Putamen (tissue), 1 donor: ENCODE measurements at regions not wholly inside any gene's neighbourhood (a gene's known extent, or its start where the extent isn't known, plus 50 kb on each side); places are given as distances from the start of the nearest gene placed in this dataset.

Source experiments
- DNase-seq: peaks from one replicate; pipeline ENCODE4 v3.0.0-alpha.2; 2016; ENCODE audit warnings: low spot score

DNA sequence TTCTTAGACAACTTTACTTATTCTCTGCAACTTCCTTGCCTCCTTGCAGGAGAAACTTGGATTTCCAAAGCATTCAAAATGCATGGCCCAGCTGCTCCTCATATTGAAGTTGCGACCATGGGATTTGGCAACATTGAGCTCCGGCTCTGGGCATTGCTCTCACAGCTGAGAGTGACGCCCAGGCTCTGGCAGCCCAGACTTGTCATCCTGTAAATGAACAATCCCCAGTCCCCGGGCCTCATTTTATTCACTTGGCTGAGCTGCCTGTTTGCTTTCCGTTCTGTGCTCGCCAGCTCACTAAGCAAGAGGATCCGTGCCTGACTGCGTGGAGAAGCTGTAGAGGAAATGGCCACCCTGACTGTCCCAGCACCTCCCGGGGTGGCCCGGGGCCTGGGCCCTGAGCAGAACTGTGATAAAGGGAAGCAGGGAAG is 119.5 kb upstream of the CD93 start:
- DNase-seq = peak; percentile 77

DNA sequence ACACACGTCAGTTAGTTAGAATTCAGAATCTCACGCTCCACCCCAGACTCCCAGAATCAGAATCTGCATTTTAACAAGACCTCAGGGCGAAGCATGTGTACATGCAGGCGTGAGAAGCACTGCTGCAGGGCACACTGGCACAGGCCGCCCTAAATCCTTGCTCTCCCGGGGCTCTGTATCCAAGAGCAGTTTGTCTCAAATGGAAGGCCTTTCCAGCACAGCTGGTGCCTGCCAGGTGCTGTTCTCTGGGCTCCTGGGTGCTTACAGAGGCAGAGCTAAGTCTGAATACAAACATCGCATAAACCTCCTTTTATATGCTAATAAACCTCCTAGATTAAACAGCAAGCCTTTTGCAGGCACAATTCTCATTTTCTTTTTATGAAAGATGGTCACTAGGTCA is 119.1 kb upstream of the CD93 start:
- DNase-seq = peak; percentile 24

DNA sequence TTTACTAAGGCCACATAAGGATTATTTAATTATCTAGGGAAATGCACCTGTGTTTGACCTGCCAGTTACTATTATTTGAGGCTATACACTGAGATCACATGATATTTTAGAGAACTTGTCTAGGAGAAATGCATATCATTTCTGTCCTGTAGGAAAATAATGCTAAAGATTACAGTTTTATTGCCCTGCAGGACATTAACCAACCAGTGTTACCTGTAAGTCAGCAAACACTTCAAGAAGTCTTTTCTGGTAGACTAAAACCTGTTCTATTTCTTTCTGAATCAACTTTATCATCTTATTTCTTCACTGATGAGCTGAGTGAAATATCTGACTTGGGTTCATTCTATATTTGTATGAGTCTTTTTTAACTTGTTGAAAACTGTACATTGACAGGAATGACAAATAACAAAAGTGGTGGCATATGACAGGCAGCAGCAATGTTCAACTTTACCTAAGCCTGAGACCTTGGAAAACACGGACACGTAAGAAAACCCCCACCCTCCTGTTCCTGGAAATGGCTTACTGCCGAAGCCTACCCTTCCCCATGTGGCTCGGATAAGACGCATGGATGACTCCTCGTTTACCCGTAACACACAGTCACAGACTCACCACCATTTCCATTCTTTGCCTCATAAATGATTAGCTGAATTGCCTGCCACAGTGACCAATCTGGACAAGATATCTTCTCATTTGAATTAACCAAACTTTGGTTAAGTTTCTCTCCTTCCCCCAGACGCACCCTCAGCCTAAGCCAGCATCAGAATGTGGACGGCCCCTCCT is 118.0 kb upstream of the CD93 start:
- no peak for DNase-seq

- no peak for DNase-seq
Measured at GRCh38 chr20:23203310-23203709, 117.2 kb upstream of the CD93 start.

- no peak for DNase-seq
Measured at GRCh38 chr20:23201658-23202057, 115.5 kb upstream of the CD93 start.

DNA sequence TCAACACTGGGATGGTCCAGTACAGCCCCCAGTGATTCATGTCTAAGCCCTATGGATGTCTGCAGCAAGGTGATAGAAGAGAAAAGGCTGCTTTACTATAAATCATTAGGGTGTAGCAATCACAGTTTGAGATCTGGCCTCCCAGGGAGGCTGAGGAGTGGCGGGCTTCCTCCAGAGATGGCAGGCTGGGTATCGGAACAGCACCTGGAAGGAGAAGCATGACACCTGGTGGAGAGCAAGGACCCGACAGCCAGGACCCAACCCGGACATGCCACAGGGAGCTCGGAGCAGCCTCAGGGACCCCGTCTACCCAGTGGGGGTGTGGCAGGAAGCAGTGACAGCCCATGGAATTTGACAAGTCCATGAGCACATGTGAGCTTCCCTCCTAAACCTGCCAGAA is 114.8 kb upstream of the CD93 start:
- DNase-seq = no peak

GRCh38 chr20:23200413-23200812 is 114.3 kb upstream of the CD93 start:
- DNase-seq = no peak

DNA sequence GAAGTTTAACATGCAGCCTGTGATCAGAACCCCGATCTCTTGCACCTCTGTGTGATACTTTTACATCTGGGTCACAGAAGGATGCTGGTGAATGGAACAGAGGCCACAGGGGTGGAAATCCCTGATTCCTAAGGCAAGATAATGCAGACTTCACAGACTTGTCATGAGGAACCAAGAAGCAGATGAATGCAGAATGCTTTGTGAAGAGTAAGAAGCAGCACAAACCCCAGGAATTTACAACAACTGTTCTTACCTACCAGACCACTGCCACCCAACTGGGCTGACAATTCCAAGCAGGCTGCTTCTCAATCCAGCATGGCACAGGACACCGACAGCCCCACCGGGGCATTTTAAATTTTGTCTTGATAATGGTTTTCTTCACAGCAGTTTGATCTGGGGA is 113.2 kb upstream of the CD93 start:
- no peak for DNase-seq

DNA sequence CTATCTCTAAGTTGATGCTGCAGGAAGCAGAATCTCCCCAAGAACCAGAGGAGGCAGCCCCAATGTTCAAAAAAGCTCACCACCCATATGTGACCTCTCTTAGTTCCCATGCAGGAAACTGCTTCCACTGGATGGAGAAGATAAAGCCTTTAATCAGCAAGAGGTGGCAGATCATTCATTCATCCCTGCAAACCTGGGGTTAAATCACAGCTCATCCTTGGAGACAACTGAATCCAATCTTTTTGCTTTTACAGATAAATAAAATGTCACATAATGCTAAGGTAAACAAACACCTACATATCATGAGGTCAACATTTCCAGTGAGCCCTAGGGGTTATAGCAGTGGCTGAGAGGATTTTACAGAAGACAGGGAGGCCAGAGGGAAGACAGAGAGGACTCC is 112.7 kb upstream of the CD93 start:
- DNase-seq = no peak

DNA sequence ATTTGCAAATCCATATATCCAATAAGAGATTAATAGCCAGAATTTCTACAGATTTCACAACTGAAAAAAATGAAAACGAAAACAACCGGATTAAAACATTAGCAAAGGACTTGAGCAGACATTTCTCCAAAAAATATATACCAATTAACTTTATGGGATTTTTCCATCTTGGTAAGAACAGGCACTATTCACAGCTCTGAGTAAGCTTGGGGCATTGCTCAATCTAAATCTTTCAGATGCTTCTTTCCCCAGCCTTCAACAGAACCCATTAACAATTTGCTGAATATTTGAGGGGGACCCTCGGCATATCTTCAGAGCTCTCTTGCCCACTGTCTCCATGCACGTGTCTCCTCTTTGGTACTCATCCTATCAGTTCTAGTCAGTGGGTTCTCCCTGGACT is 111.7 kb upstream of the CD93 start:
- DNase-seq = no peak

DNA sequence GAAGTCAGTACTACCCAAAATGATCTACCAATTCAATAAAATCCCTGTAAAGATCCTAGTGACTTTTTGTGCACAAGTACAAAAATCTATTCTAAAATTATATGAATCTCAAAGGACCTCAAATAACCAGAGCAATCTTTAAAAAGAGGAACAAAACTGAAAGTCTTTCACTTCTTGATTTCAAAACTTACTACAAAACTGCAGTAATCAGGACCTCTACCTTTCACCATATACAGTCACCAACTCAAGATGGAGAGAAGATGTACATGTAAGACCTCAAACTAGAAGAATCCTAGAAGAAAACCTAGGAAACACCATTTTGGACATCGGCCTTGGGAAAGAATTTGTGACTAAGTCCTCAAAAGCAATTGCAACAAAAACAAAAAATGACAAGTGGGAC is 109.5 kb upstream of the CD93 start:
- DNase-seq = no peak

DNA sequence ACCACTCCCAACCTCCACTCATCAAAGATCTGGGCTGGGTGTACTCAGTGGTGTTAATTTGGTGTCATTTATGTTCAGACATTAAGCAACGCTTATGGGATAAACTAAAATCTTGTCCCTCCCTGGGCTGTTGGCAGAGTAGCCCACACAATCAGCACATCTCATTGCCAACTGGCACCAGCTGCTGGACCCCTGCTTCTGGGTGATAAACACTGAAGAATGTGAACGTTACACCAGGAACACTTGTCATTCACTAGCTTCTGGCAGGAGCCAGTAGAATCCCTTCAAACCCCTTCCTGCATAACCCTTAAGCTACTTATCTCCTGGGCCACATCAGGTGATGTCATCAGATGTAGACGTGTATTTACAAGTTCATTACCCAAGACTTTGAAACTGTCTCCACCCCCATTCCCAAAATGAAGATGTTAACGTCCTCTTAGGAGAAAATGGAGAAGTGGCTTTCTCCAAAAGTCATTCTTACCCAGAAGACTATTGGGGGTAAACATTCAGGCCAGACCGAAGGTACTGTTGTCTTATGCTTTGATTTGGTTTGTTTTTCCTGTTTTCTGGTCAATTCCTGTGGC is 107.8 kb upstream of the CD93 start:
- no peak for DNase-seq

- no peak for DNase-seq
Measured at GRCh38 chr20:23192469-23192868, 106.3 kb upstream of the CD93 start.

- DNase-seq = no peak
Measured at GRCh38 chr20:23190557-23190956, 104.4 kb upstream of the CD93 start.

GRCh38 chr20:23189854-23190253 is 103.7 kb upstream of the CD93 start:
- DNase-seq = no peak

DNA sequence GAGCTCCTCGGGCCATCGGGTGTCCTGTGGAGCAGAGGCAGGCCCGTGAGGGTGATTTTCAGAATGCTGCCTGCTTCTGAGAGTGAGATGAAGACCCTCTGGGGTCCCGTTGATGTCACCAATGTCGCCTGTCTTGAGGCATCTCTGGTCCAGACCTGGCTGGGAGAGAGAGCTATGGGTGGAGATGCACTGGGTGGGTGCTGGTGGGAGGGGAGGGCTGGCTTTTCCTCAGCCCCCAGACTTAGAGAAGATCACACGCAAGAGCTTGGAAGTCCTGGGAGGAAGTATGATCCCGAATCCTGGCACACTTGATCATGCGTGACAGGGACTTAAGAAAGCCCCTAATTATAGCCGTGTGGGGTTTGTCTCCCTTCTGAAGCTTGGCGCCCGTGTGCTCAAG is 103.2 kb upstream of the CD93 start:
- no peak for DNase-seq

- DNase-seq = no peak
Measured at GRCh38 chr20:23188377-23189169, 102.4 kb upstream of the CD93 start.

GRCh38 chr20:23187751-23188150 is 101.6 kb upstream of the CD93 start:
- DNase-seq = no peak

GRCh38 chr20:23186808-23187207 is 100.7 kb upstream of the CD93 start:
- no peak for DNase-seq

- DNase-seq = no peak
Measured at GRCh38 chr20:23180451-23180921, 94.4 kb upstream of the CD93 start.

GRCh38 chr20:23179766-23180403 is 93.8 kb upstream of the CD93 start:
- no peak for DNase-seq

GRCh38 chr20:23178806-23179205 is 92.7 kb upstream of the CD93 start:
- no peak for DNase-seq

GRCh38 chr20:23174821-23175220 is 88.7 kb upstream of the CD93 start:
- no peak for DNase-seq
